ENCODE measurements at regions not wholly inside any gene's neighbourhood (a gene's known extent, or its start where the extent isn't known, plus 50 kb on each side); places are given as distances from the start of the nearest gene placed in this dataset.

GRCh38 chr6:6495851-6496250 lies 92.7 kb upstream of the LY86 start:
- Histone ChIP-seq H3K27me3 (no peaks in the 10 kb centered on the region), H3K9me3 (no peaks in the 10 kb centered on the region), H3K4me1 (ENCODE audit: control insufficient read depth in 1 of 2, insufficient read depth in 1 of 2, low read depth in 1 of 2, low read length in 1 of 2) (no peaks in the 10 kb centered on the region), H3K4me3 (ENCODE audit: low read depth in 1 of 2, low read length in 1 of 2) (no peak overlapping the region), H3K27ac (no peak overlapping the region), H3K36me3 (no peaks in the 10 kb centered on the region)
- TF ChIP-seq CTCF (IDR thresholded peaks at IDR 0.05): no peak

- Histone ChIP-seq H3K27me3 (peaks cover 6% of the 10 kb centered on the region), H3K27ac (no peak overlapping the region), H3K36me3 (no peaks in the 10 kb centered on the region), H3K4me3 (ENCODE audit: low read depth in 1 of 2, low read length in 1 of 2) (no peak overlapping the region), H3K9me3 (no peaks in the 10 kb centered on the region), H3K4me1 (ENCODE audit: control insufficient read depth in 1 of 2, insufficient read depth in 1 of 2, low read depth in 1 of 2, low read length in 1 of 2) (no peaks in the 10 kb centered on the region)
- TF ChIP-seq CTCF (IDR thresholded peaks at IDR 0.05): no peak
Observed at GRCh38 chr6:6497541-6497940, 91.0 kb upstream of the LY86 start.

GRCh38 chr6:6497976-6498375 lies 90.5 kb upstream of the LY86 start:
- H3K9me3 ChIP-seq: no peaks in the 10 kb centered on the region
- TF ChIP-seq CTCF (IDR thresholded peaks at IDR 0.05): no peak
- peaks cover 6% of the 10 kb centered on the region for H3K27me3 ChIP-seq
- H3K4me1 ChIP-seq (ENCODE audit: control insufficient read depth in 1 of 2, insufficient read depth in 1 of 2, low read depth in 1 of 2, low read length in 1 of 2): no peaks in the 10 kb centered on the region
- no peak overlapping the region for H3K4me3 ChIP-seq (ENCODE audit: low read depth in 1 of 2, low read length in 1 of 2)
- no peak overlapping the region for H3K27ac ChIP-seq
- no peaks in the 10 kb centered on the region for H3K36me3 ChIP-seq

- H3K9me3 ChIP-seq: no peaks in the 10 kb centered on the region
- no peak overlapping the region for H3K4me3 ChIP-seq (ENCODE audit: low read depth in 1 of 2, low read length in 1 of 2)
- TF ChIP-seq CTCF (IDR thresholded peaks at IDR 0.05): no peak
- no peaks in the 10 kb centered on the region for H3K36me3 ChIP-seq
- H3K27me3 ChIP-seq: peaks cover 6% of the 10 kb centered on the region
- H3K27ac ChIP-seq: no peak overlapping the region
- no peaks in the 10 kb centered on the region for H3K4me1 ChIP-seq (ENCODE audit: control insufficient read depth in 1 of 2, insufficient read depth in 1 of 2, low read depth in 1 of 2, low read length in 1 of 2)
Observed at GRCh38 chr6:6503191-6503590, 85.3 kb upstream of the LY86 start.

GRCh38 chr6:6505111-6505510 lies 83.4 kb upstream of the LY86 start:
- H3K9me3 ChIP-seq: no peaks in the 10 kb centered on the region
- TF ChIP-seq CTCF (IDR thresholded peaks at IDR 0.05): no peak
- no peaks in the 10 kb centered on the region for H3K36me3 ChIP-seq
- H3K4me3 ChIP-seq (ENCODE audit: low read depth in 1 of 2, low read length in 1 of 2): no peak overlapping the region
- H3K27ac ChIP-seq: no peak overlapping the region
- H3K27me3 ChIP-seq: peaks cover 6% of the 10 kb centered on the region
- peaks cover 8 to 9% of the 10 kb centered on the region in 2 experiments for H3K4me1 ChIP-seq (ENCODE audit: control insufficient read depth in 1 of 2, insufficient read depth in 1 of 2, low read depth in 1 of 2, low read length in 1 of 2)

GRCh38 chr6:6508643-6509042 lies 79.9 kb upstream of the LY86 start:
- no peak for TF ChIP-seq CTCF (IDR thresholded peaks at IDR 0.05)
- Histone ChIP-seq H3K27ac (no peak overlapping the region), H3K9me3 (no peaks in the 10 kb centered on the region), H3K36me3 (no peaks in the 10 kb centered on the region), H3K4me3 (ENCODE audit: low read depth in 1 of 2, low read length in 1 of 2) (no peak overlapping the region), H3K27me3 (peaks cover 15% of the 10 kb centered on the region), H3K4me1 (ENCODE audit: control insufficient read depth in 1 of 2, insufficient read depth in 1 of 2, low read depth in 1 of 2, low read length in 1 of 2) (peaks cover 8 to 12% of the 10 kb centered on the region in 2 experiments)

Measured in neutrophil (primary cell).